ENCODE measurements at regions not wholly inside any gene's neighbourhood (a gene's known extent, or its start where the extent isn't known, plus 50 kb on each side); places are given as distances from the start of the nearest gene placed in this dataset.

GRCh38 chr12:115319446-115320040 lies 635.6 kb upstream of the TBX3 start:
- Histone ChIP-seq H3K36me3 (ENCODE audit: control insufficient read depth in 2 of 4, insufficient read depth in 4 of 4, low read length in 3 of 4) (no peaks in the 10 kb centered on the region), H2AK5ac (ENCODE audit: low read depth, low read length) (no peak overlapping the region), H4K20me1 (replicated peaks in 1 of 2; ENCODE audit: control insufficient read depth in 1 of 2, insufficient read depth in 2 of 2, low read length in 2 of 2) (no peaks in the 10 kb centered on the region), H3K79me2 (ENCODE audit: control insufficient read depth in 1 of 2, insufficient read depth in 2 of 2, low read length in 2 of 2) (no peaks in the 10 kb centered on the region), H3K79me1 (ENCODE audit: low read depth, low read length) (no peaks in the 10 kb centered on the region), H4K8ac (ENCODE audit: extremely low read depth, insufficient read depth, low read length) (no peak overlapping the region), H2BK5ac (ENCODE audit: low read depth, low read length) (no peak overlapping the region), H3K4me1 (replicated peaks in 1 of 4; ENCODE audit: control insufficient read depth in 3 of 4, insufficient read depth in 4 of 4, low read length in 3 of 4) (no peaks in the 10 kb centered on the region), H3K56ac (replicated peaks; ENCODE audit: insufficient read length, low read depth, low read length) (no peak overlapping the region), H2BK12ac (ENCODE audit: low read depth, low read length) (no peak overlapping the region), H3K23me2 (ENCODE audit: low read depth, low read length) (no peaks in the 10 kb centered on the region; the same call in 1 of the 2 replicates), H3K27ac (ENCODE audit: low read depth, low read length) (no peak overlapping the region), H2BK15ac (ENCODE audit: low read length) (no peak overlapping the region), H3K9me3 (ENCODE audit: insufficient read depth in 2 of 2, low read depth in 1 of 2, low read length in 1 of 2) (no peaks in the 10 kb centered on the region), H3K14ac (ENCODE audit: insufficient read length) (no peak overlapping the region), H2BK20ac (ENCODE audit: low read length) (no peak overlapping the region), H3K23ac (ENCODE audit: insufficient read length) (no peak overlapping the region), H2AFZ (ENCODE audit: low read length) (no peak overlapping the region; the same call in 1 of the 2 replicates), H3K4ac (replicated peaks; ENCODE audit: insufficient read length, low read depth, low read length) (no peak overlapping the region), H4K5ac (ENCODE audit: insufficient read length, low read depth, low read length) (no peak overlapping the region), H4K91ac (replicated peaks; ENCODE audit: insufficient read length, low read length) (no peak overlapping the region), H2BK120ac (replicated peaks; ENCODE audit: low read depth, low read length) (no peak overlapping the region), H3K9ac (replicated peaks in 1 of 4; ENCODE audit: extremely low read depth in 1 of 4, low read depth in 3 of 4, low read length in 3 of 4) (no peak overlapping the region), H3K18ac (ENCODE audit: extremely low read depth, low read length) (no peak overlapping the region), H3K4me3 (ENCODE audit: extremely low read depth in 1 of 4, insufficient read depth in 2 of 4, low read depth in 3 of 4, low read length in 4 of 4) (no peak overlapping the region), H3K27me3 (replicated peaks in 1 of 4; ENCODE audit: control insufficient read depth in 3 of 4, extremely low read depth in 1 of 4, insufficient read depth in 3 of 4, low read length in 3 of 4) (peaks cover 0 to 1% (median 0%) of the 10 kb centered on the region in 4 experiments; a peak in 1 of 7 replicates), H3K4me2 (ENCODE audit: insufficient read depth in 1 of 2, low read depth in 2 of 2, low read length in 2 of 2) (no peak overlapping the region)
- ChIA-PET POLR2A (ENCODE audit: partially characterized antibody) (no interaction called here), CTCF (ENCODE audit: partially characterized antibody) (interaction anchor here (1.2 to 1.3 kb wide), 2 partner anchors 10 to 15 kb away, joined by 3 to 5 read pairs; no protein-coding TSS in a partner anchor)
- DNase-seq (ENCODE audit: low read depth in 1 of 2, low spot score in 2 of 2) (no peak), FAIRE-seq (no peak)
- WGBS, 2 experiments (ENCODE audit: extremely low coverage in 1 of 2, insufficient coverage in 1 of 2, insufficient read length in 1 of 2, insufficient replicate concordance in 2 of 2, low coverage in 1 of 2, low lambda C conversion rate in 2 of 2, missing lambda C conversion rate in 1 of 2): 84% methylated on average over 8 of the region's 8 CpGs; no CpG with 5 or more reads in 1 of the 2 experiments
- TF ChIP-seq ASH2L (IDR thresholded peaks at IDR 0.05; ENCODE audit: low read length) (no peak), SIN3A (conservative IDR thresholded peaks at IDR 0.05 in 1 of 2, IDR thresholded peaks at IDR 0.05 in 1 of 2; ENCODE audit: low read depth in 1 of 2, low read length in 2 of 2) (no peak), SUZ12 (IDR thresholded peaks at IDR 0.05; ENCODE audit: low read length) (no peak), ATF2 (IDR thresholded peaks at IDR 0.05; ENCODE audit: low read length) (no peak), BACH1 (IDR thresholded peaks at IDR 0.05; ENCODE audit: low read length) (no peak), MAFK (IDR thresholded peaks at IDR 0.05; ENCODE audit: low read depth, low read length) (no peak), TAF1 (IDR thresholded peaks at IDR 0.05; ENCODE audit: low read depth, low read length) (no peak), SRF (IDR thresholded peaks at IDR 0.05; ENCODE audit: low read depth, low read length) (no peak), HDAC6 (IDR thresholded peaks at IDR 0.05; ENCODE audit: low read depth, low read length) (no peak), ZNF274 (IDR thresholded peaks at IDR 0.05; ENCODE audit: borderline replicate concordance, extremely low read depth, low read length) (no peak), E2F6 (IDR thresholded peaks at IDR 0.05) (no peak), BRCA1 (IDR thresholded peaks at IDR 0.05; ENCODE audit: low read depth, low read length) (no peak)

All from H1 (cell line).